ENCODE measurements at regions not wholly inside any gene's neighbourhood (a gene's known extent, or its start where the extent isn't known, plus 50 kb on each side); places are given as distances from the start of the nearest gene placed in this dataset.
A peak's percentile ranks its signal among the peaks of the same experiment; 100 is the strongest.
"Not testable (repeated sequence)": the region's sequence is repeated elsewhere in the genome, so short reads cannot be mapped to it uniquely, and the experiment has no call there.

GRCh38 chr9:26510137-26510536 is 382.5 kb downstream of the CAAP1 start:
- no peak for DNase-seq (ENCODE audit: insufficient read length, low spot score)
- FAIRE-seq = no peak
- TF ChIP-seq CTCF (IDR thresholded peaks at IDR 0.05; ENCODE audit: insufficient read depth, missing control alignments) = no peak

GRCh38 chr9:26508897-26509296 is 383.7 kb downstream of the CAAP1 start:
- no peak for TF ChIP-seq CTCF (IDR thresholded peaks at IDR 0.05; ENCODE audit: insufficient read depth, missing control alignments)
- FAIRE-seq (no peak), DNase-seq (ENCODE audit: insufficient read length, low spot score) (no peak)

GRCh38 chr9:26504057-26504456 is 388.5 kb downstream of the CAAP1 start:
- no peak for TF ChIP-seq CTCF (IDR thresholded peaks at IDR 0.05; ENCODE audit: insufficient read depth, missing control alignments)
- FAIRE-seq = no peak
- DNase-seq (ENCODE audit: insufficient read length, low spot score) = no peak

- FAIRE-seq (no peak), DNase-seq (ENCODE audit: insufficient read length, low spot score) (no peak)
- TF ChIP-seq CTCF (IDR thresholded peaks at IDR 0.05; ENCODE audit: insufficient read depth, missing control alignments) = peak; percentile 14
Measured at GRCh38 chr9:26502311-26502710, 390.3 kb downstream of the CAAP1 start.

- no peak for DNase-seq (ENCODE audit: insufficient read length, low spot score)
- no peak for FAIRE-seq
- TF ChIP-seq CTCF (IDR thresholded peaks at IDR 0.05; ENCODE audit: insufficient read depth, missing control alignments) = no peak
Measured at GRCh38 chr9:26500471-26500870, 392.1 kb downstream of the CAAP1 start.

GRCh38 chr9:26492608-26493521 is 399.7 kb downstream of the CAAP1 start:
- DNase-seq (ENCODE audit: insufficient read length, low spot score); FAIRE-seq: not testable (repeated sequence)

- DNase-seq (ENCODE audit: insufficient read length, low spot score); FAIRE-seq: not testable (repeated sequence)
Measured at GRCh38 chr9:26491922-26492607, 400.5 kb downstream of the CAAP1 start.

GRCh38 chr9:26483991-26484390 is 408.6 kb downstream of the CAAP1 start:
- no peak for FAIRE-seq

More at GRCh38 chr9:26483991-26484390, 408.6 kb downstream of the CAAP1 start:
- DNase-seq (ENCODE audit: insufficient read length, low spot score) = no peak
- TF ChIP-seq CTCF (IDR thresholded peaks at IDR 0.05; ENCODE audit: insufficient read depth, missing control alignments) = no peak

Measured in D721Med (cell line).